WTC11 (cell line): ENCODE measurements at regions not wholly inside any gene's neighbourhood (a gene's known extent, or its start where the extent isn't known, plus 50 kb on each side); places are given as distances from the start of the nearest gene placed in this dataset.

Experiments
- ATAC-seq: fragments of 200-7000 bp; cut with Tn5 transposase; 2 replicates; pipeline ENCODE4 v1.10.0; 2021; ENCODE audit warnings: mild to moderate bottlenecking, moderate library complexity
- CTCF ChIA-PET: fragments of 300-600 bp; sonication (Branson Sonifier 250); formaldehyde crosslinking; loops from one replicate; lab custom pipeline; 2021; ENCODE audit warnings: antibody characterized with exemption; lab: Charles Lee
- POLR2A ChIA-PET: fragments of 350-600 bp; sonication (Branson Sonifier 250); formaldehyde crosslinking; loops from one replicate; lab custom pipeline; 2021; ENCODE audit warnings: antibody characterized with exemption; lab: Charles Lee
- DNase-seq: peaks from one replicate; pipeline ENCODE4 v3.0.0; 2021; ENCODE audit warnings: low spot score
- H3K27ac Mint-ChIP-seq: 2 replicates; pipeline ENCODE4 v1.8.0; 2021; ENCODE audit warnings: mixed read lengths
- H3K27me3 Mint-ChIP-seq: 2 replicates; pipeline ENCODE4 v1.8.0; 2021; ENCODE audit warnings: low read depth, mild to moderate bottlenecking, moderate library complexity, mixed read lengths
- H3K36me3 Mint-ChIP-seq: 2 replicates; pipeline ENCODE4 v1.8.0; 2021; ENCODE audit warnings: mixed read lengths
- H3K4me1 Mint-ChIP-seq: 2 replicates; pipeline ENCODE4 v1.8.0; 2022; ENCODE audit warnings: mixed read lengths
- H3K4me3 Mint-ChIP-seq: 2 replicates; pipeline ENCODE4 v1.8.0; 2021; ENCODE audit warnings: mild to moderate bottlenecking, moderate library complexity, mixed read lengths
- H3K9me3 Mint-ChIP-seq: 2 replicates; pipeline ENCODE4 v1.8.0; 2021; ENCODE audit warnings: mixed read lengths
- ARID4B ChIP-seq: sonication (generic); formaldehyde crosslinking; IDR thresholded peaks from 2 replicates; pipeline ENCODE4 v1.8.0; 2023; ENCODE audit warnings: missing genetic modification reagents, mild to moderate bottlenecking, borderline replicate concordance
- ATF1 ChIP-seq: sonication (generic); formaldehyde crosslinking; IDR thresholded peaks from 2 replicates; pipeline ENCODE4 v1.8.1; 2023; ENCODE audit warnings: mild to moderate bottlenecking, moderate library complexity, missing genetic modification reagents
- ATF2 ChIP-seq: sonication (generic); formaldehyde crosslinking; IDR thresholded peaks from 2 replicates; pipeline ENCODE4 v1.8.1; 2022; ENCODE audit warnings: low read depth, missing genetic modification reagents, borderline replicate concordance
- CREM ChIP-seq: sonication (generic); formaldehyde crosslinking; IDR thresholded peaks from 2 replicates; pipeline ENCODE4 v1.8.1; 2022; ENCODE audit warnings: mild to moderate bottlenecking, missing genetic modification reagents, moderate library complexity
- ERG ChIP-seq: fragments of 250-450 bp; sonication (Bioruptor Pico); IDR thresholded peaks from 2 replicates; pipeline ENCODE4 v1.8.0; 2021; ENCODE audit warnings: mild to moderate bottlenecking
- ETV6 ChIP-seq: sonication (generic); formaldehyde crosslinking; IDR thresholded peaks from 2 replicates; pipeline ENCODE4 v1.8.1; 2022; ENCODE audit warnings: mild to moderate bottlenecking, missing genetic modification reagents
- FOXJ3 ChIP-seq: sonication (generic); formaldehyde crosslinking; IDR thresholded peaks from 2 replicates; pipeline ENCODE4 v1.9.0; 2021; ENCODE audit warnings: missing genetic modification reagents, mild to moderate bottlenecking, borderline replicate concordance
- FOXK1 ChIP-seq: sonication (generic); formaldehyde crosslinking; IDR thresholded peaks from 2 replicates; pipeline ENCODE4 v1.8.0; 2022; ENCODE audit warnings: mild to moderate bottlenecking, moderate library complexity, missing genetic modification reagents
- FOXP1 ChIP-seq: sonication (generic); formaldehyde crosslinking; IDR thresholded peaks from 2 replicates; pipeline ENCODE4 v1.8.0; 2022; ENCODE audit warnings: missing genetic modification reagents, mild to moderate bottlenecking, moderate library complexity, borderline replicate concordance
- GRHL2 ChIP-seq: fragments of 250-450 bp; sonication (Bioruptor Pico); IDR thresholded peaks from 2 replicates; pipeline ENCODE4 v1.8.0; 2022; ENCODE audit warnings: mild to moderate bottlenecking, moderate library complexity; ENCODE audit not compliant: insufficient replicate concordance, severe bottlenecking
- NFATC4 ChIP-seq: fragments of 250-450 bp; sonication (Bioruptor Pico); IDR thresholded peaks from 2 replicates; pipeline ENCODE4 v1.9.0; 2021; ENCODE audit warnings: mild to moderate bottlenecking
- SOX15 ChIP-seq: fragments of 250-450 bp; sonication (Bioruptor Pico); IDR thresholded peaks from 2 replicates; pipeline ENCODE4 v1.9.0; 2021; ENCODE audit warnings: mild to moderate bottlenecking
- TCF7 ChIP-seq: sonication (generic); formaldehyde crosslinking; IDR thresholded peaks from 2 replicates; pipeline ENCODE4 v1.8.0; 2022; ENCODE audit warnings: mild to moderate bottlenecking, low read depth, missing genetic modification reagents, moderate library complexity
- ZNF121 ChIP-seq: sonication (generic); formaldehyde crosslinking; IDR thresholded peaks from 2 replicates; pipeline ENCODE4 v1.8.0; 2023; ENCODE audit warnings: missing genetic modification reagents
- ZNF138 ChIP-seq: sonication (generic); formaldehyde crosslinking; conservative IDR thresholded peaks from 2 replicates; pipeline ENCODE4 v1.8.1; 2022; ENCODE audit warnings: mild to moderate bottlenecking, moderate library complexity, missing genetic modification reagents
- ZNF416 ChIP-seq: fragments of 250-450 bp; sonication (Bioruptor Pico); IDR thresholded peaks from 2 replicates; pipeline ENCODE4 v1.9.0; 2021; ENCODE audit warnings: mild to moderate bottlenecking, inconsistent platforms
- ZNF671 ChIP-seq: fragments of 250-450 bp; sonication (Bioruptor Pico); IDR thresholded peaks from 2 replicates; pipeline ENCODE4 v1.8.0; 2021; ENCODE audit warnings: mild to moderate bottlenecking
- TF ChIP-seq, protein P1 (sequence below): sonication (generic); formaldehyde crosslinking; IDR thresholded peaks from 2 replicates; pipeline ENCODE4 v1.8.0; 2023; ENCODE audit warnings: missing genetic modification reagents
- TF ChIP-seq, protein P2 (sequence below): sonication (generic); formaldehyde crosslinking; IDR thresholded peaks from 2 replicates; pipeline ENCODE4 v1.8.1; 2022; ENCODE audit warnings: low read depth, mild to moderate bottlenecking, moderate library complexity, missing genetic modification reagents, borderline replicate concordance

DNA sequence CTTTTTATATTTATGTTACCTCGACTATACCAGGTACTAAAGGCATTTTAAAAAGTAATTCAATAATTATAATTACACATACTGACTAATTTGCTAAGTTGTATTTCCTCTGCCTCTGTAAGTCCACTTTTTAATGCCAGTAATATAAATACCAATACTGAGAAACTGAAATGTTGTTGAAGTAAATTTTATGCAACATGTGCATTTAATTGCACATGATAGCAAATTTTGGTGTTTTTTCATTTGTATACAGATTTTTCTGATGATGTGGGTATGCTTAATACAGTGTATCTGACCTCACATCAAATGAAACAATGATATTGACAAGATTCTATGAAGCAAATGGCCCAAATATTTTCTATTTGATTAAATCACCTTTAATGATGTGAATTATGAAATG lies 1531.6 kb downstream of the KCNT2 start:
- CTCF ChIA-PET = no interaction called here
- ATAC-seq = no peak
- H3K27me3 Mint-ChIP-seq = no peaks in the 10 kb centered on the region

More for the DNA sequence above, 1531.6 kb downstream of the KCNT2 start:
- DNase-seq = no peak
- no peaks in the 10 kb centered on the region for H3K4me1 Mint-ChIP-seq
- no peaks in the 10 kb centered on the region for H3K9me3 Mint-ChIP-seq
- H3K27ac Mint-ChIP-seq = no peak overlapping the region
- TF ChIP-seq SOX15 (CRISPR knock-in tag) = no peak
- TF ChIP-seq FOXK1 (CRISPR knock-in tag) = no peak
- TF ChIP-seq ETV6 (CRISPR knock-in tag) = no peak
- no peak for TF ChIP-seq ZNF416 (CRISPR knock-in tag)
- no peak for TF ChIP-seq TCF7
- no peak for TF ChIP-seq ZNF671
- TF ChIP-seq ZNF121 (CRISPR knock-in tag) = no peak
- no peak for TF ChIP-seq ERG (CRISPR knock-in tag)
- TF ChIP-seq ATF1 = no peak
- TF ChIP-seq, protein P1, sequence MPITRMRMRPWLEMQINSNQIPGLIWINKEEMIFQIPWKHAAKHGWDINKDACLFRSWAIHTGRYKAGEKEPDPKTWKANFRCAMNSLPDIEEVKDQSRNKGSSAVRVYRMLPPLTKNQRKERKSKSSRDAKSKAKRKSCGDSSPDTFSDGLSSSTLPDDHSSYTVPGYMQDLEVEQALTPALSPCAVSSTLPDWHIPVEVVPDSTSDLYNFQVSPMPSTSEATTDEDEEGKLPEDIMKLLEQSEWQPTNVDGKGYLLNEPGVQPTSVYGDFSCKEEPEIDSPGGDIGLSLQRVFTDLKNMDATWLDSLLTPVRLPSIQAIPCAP (CRISPR knock-in tag) = no peak
- no peak for TF ChIP-seq GRHL2 (CRISPR knock-in tag)
- no peak for TF ChIP-seq FOXP1 (CRISPR knock-in tag)
- no peak for TF ChIP-seq CREM (CRISPR knock-in tag)
- no peak for TF ChIP-seq ARID4B (CRISPR knock-in tag)
- TF ChIP-seq FOXJ3 (CRISPR knock-in tag) = no peak
- TF ChIP-seq, protein P2, sequence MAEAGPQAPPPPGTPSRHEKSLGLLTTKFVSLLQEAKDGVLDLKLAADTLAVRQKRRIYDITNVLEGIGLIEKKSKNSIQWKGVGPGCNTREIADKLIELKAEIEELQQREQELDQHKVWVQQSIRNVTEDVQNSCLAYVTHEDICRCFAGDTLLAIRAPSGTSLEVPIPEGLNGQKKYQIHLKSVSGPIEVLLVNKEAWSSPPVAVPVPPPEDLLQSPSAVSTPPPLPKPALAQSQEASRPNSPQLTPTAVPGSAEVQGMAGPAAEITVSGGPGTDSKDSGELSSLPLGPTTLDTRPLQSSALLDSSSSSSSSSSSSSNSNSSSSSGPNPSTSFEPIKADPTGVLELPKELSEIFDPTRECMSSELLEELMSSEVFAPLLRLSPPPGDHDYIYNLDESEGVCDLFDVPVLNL (CRISPR knock-in tag) = no peak
- no peak for TF ChIP-seq NFATC4 (CRISPR knock-in tag)
- no peak for TF ChIP-seq ATF2 (CRISPR knock-in tag)
- no peak for TF ChIP-seq ZNF138
- POLR2A ChIA-PET = no interaction called here
- H3K4me3 Mint-ChIP-seq = no peak overlapping the region
- no peaks in the 10 kb centered on the region for H3K36me3 Mint-ChIP-seq
